ENCODE measurements at regions not wholly inside any gene's neighbourhood (a gene's known extent, or its start where the extent isn't known, plus 50 kb on each side); places are given as distances from the start of the nearest gene placed in this dataset.

DNA sequence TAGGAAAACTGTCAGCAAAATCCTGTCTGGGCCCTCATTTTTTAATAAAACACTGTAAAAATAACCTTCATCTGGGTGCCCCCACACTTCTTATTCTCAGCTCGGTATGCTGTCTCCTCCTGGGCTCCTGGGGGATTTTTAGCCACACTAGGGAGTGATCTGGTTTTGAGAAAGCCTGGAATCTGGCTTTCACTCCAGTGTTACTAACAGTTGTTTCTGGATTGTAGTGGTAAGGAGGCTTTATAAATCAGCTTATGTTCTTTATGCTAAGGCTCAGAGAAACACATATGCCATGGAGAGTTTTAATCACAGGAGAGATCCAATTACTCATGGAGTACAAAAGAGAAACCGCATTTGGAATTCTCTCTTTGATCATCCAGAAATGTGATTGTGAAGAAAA, 744.3 kb upstream of the SOX11 start (continued):
- TF ChIP-seq RCOR1 (conservative IDR thresholded peaks at IDR 0.05; ENCODE audit: low read depth, low read length) (no peak), SREBF1 (IDR thresholded peaks at IDR 0.05; ENCODE audit: low read length) (no peak), CBX3 (IDR thresholded peaks at IDR 0.05; ENCODE audit: borderline replicate concordance, low read depth) (no peak), HDGF (IDR thresholded peaks at IDR 0.05) (no peak), EED (IDR thresholded peaks at IDR 0.05; ENCODE audit: low read depth) (no peak)
- TF ChIP-seq, protein P1, sequence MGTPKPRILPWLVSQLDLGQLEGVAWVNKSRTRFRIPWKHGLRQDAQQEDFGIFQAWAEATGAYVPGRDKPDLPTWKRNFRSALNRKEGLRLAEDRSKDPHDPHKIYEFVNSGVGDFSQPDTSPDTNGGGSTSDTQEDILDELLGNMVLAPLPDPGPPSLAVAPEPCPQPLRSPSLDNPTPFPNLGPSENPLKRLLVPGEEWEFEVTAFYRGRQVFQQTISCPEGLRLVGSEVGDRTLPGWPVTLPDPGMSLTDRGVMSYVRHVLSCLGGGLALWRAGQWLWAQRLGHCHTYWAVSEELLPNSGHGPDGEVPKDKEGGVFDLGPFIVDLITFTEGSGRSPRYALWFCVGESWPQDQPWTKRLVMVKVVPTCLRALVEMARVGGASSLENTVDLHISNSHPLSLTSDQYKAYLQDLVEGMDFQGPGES (IDR thresholded peaks at IDR 0.05) = no peak

DNA sequence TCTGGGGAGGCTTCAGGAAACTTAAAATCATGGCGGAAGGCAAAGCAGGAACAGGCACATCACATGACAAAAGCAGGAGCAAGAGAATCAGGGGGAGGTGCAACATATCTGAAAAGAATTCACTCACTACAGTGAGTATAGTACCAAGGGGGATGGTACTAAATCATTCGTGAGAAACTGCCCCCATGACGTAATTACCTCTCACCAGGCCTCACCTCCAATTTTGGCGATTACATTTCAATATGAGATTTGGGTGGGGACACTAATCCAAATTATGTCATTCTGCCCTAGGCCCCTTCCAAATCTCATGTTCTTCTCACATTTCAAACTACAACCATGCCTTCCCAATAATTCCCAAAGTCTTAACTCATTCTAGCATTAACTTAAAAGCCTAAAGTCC, 740.8 kb upstream of the SOX11 start:
- RAD21 ChIA-PET (ENCODE audit: unreplicated experiment) = no interaction called here
- FAIRE-seq = no peak
- no peak for TF ChIP-seq SP1 (IDR thresholded peaks at IDR 0.05; ENCODE audit: low read depth, low read length)
- TF ChIP-seq GATAD2B (conservative IDR thresholded peaks at IDR 0.05; ENCODE audit: low read depth) = no peak
- TF ChIP-seq, protein P2, sequence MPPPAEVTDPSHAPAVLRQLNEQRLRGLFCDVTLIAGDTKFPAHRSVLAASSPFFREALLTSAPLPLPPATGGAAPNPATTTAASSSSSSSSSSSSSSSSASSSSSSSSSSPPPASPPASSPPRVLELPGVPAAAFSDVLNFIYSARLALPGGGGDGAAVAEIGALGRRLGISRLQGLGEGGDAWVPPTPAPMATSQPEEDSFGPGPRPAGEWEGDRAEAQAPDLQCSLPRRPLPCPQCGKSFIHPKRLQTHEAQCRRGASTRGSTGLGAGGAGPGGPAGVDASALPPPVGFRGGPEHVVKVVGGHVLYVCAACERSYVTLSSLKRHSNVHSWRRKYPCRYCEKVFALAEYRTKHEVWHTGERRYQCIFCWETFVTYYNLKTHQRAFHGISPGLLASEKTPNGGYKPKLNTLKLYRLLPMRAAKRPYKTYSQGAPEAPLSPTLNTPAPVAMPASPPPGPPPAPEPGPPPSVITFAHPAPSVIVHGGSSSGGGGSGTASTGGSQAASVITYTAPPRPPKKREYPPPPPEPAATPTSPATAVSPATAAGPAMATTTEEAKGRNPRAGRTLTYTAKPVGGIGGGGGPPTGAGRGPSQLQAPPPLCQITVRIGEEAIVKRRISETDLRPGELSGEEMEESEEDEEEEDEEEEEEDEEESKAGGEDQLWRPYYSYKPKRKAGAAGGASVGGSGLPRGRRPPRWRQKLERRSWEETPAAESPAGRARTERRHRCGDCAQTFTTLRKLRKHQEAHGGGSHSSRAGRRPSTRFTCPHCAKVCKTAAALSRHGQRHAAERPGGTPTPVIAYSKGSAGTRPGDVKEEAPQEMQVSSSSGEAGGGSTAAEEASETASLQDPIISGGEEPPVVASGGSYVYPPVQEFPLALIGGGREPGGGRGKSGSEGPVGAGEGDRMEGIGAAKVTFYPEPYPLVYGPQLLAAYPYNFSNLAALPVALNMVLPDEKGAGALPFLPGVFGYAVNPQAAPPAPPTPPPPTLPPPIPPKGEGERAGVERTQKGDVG (CRISPR knock-in tag; IDR thresholded peaks at IDR 0.05) = no peak
- no peak for TF ChIP-seq HDGF (IDR thresholded peaks at IDR 0.05)
- no peak for TF ChIP-seq SUPT20H (IDR thresholded peaks at IDR 0.05; ENCODE audit: borderline replicate concordance, control insufficient read depth, low read depth, low read length)
- TF ChIP-seq NR2F1 (conservative IDR thresholded peaks at IDR 0.05) = no peak
- TF ChIP-seq, protein P3, sequence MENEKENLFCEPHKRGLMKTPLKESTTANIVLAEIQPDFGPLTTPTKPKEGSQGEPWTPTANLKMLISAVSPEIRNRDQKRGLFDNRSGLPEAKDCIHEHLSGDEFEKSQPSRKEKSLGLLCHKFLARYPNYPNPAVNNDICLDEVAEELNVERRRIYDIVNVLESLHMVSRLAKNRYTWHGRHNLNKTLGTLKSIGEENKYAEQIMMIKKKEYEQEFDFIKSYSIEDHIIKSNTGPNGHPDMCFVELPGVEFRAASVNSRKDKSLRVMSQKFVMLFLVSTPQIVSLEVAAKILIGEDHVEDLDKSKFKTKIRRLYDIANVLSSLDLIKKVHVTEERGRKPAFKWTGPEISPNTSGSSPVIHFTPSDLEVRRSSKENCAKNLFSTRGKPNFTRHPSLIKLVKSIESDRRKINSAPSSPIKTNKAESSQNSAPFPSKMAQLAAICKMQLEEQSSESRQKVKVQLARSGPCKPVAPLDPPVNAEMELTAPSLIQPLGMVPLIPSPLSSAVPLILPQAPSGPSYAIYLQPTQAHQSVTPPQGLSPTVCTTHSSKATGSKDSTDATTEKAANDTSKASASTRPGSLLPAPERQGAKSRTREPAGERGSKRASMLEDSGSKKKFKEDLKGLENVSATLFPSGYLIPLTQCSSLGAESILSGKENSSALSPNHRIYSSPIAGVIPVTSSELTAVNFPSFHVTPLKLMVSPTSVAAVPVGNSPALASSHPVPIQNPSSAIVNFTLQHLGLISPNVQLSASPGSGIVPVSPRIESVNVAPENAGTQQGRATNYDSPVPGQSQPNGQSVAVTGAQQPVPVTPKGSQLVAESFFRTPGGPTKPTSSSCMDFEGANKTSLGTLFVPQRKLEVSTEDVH (IDR thresholded peaks at IDR 0.05; ENCODE audit: low read depth, partially characterized antibody) = no peak
- no peak for TF ChIP-seq ESRRA (IDR thresholded peaks at IDR 0.05; ENCODE audit: low read length)
- no peak for TF ChIP-seq ZBED1 (IDR thresholded peaks at IDR 0.05; ENCODE audit: borderline replicate concordance)
- no peak for TF ChIP-seq NRF1 (conservative IDR thresholded peaks at IDR 0.05; ENCODE audit: low read depth, low read length)
- TF ChIP-seq SUZ12 (IDR thresholded peaks at IDR 0.05; ENCODE audit: unreplicated experiment) = no peak
- TF ChIP-seq RUNX3 (IDR thresholded peaks at IDR 0.05; ENCODE audit: low read length) = no peak
- no peak for TF ChIP-seq PAX5 (IDR thresholded peaks at IDR 0.05; ENCODE audit: borderline replicate concordance, low read depth, low read length)

More for the DNA sequence above, 740.8 kb upstream of the SOX11 start:
- Histone ChIP-seq H3K4me1 (ENCODE audit: control insufficient read depth, insufficient read depth, low read length) (no peaks in the 10 kb centered on the region), H2AFZ (ENCODE audit: control insufficient read depth, low read depth, low read length) (no peak overlapping the region), H4K20me1 (ENCODE audit: control insufficient read depth, insufficient read depth) (no peaks in the 10 kb centered on the region), H3K4me3 (no peak overlapping the region), H3K4me2 (ENCODE audit: control insufficient read depth, insufficient read depth) (no peak overlapping the region), H3K9me3 (replicated peaks; ENCODE audit: control insufficient read depth, insufficient read depth, low read length) (no peaks in the 10 kb centered on the region), H3K27me3 (replicated peaks in 1 of 2; ENCODE audit: control insufficient read depth in 2 of 2, insufficient read depth in 2 of 2, low read length in 1 of 2) (no peaks in the 10 kb centered on the region), H3K79me2 (ENCODE audit: control insufficient read depth, insufficient read depth, low read length) (no peaks in the 10 kb centered on the region), H3K9ac (ENCODE audit: control insufficient read depth, insufficient read depth, low read length) (no peak overlapping the region), H3K36me3 (ENCODE audit: control insufficient read depth in 2 of 2, insufficient read depth in 2 of 2, low read length in 1 of 2) (no peaks in the 10 kb centered on the region), H3K27ac (ENCODE audit: control insufficient read depth, insufficient read depth) (no peak overlapping the region)
- ChIA-PET CTCF (no interaction called here), SMC1A (ENCODE audit: uncharacterized antibody, unreplicated experiment) (no interaction called here), POLR2A (no interaction called here)
- 52% methylated on average over 4 of the region's 4 CpGs for WGBS (ENCODE audit: insufficient coverage, insufficient replicate concordance, low lambda C conversion rate, missing lambda C conversion rate)
- intact Hi-C loops (cut with micrococcal nuclease; ENCODE audit: unreplicated experiment) (no loop called here), in situ Hi-C loops (cut with MboI) (no loop called here)
- ATAC-seq (no peak), DNase-seq (ENCODE audit: low read depth, low spot score) (no peak)
- no TSS peak for BruUV-seq (replicated peaks)

All from GM12878 (cell line).